ENCODE measurements at regions not wholly inside any gene's neighbourhood (a gene's known extent, or its start where the extent isn't known, plus 50 kb on each side); places are given as distances from the start of the nearest gene placed in this dataset.
A peak's percentile ranks its signal among the peaks of the same experiment; 100 is the strongest.
"Not testable (repeated sequence)": the region's sequence is repeated elsewhere in the genome, so short reads cannot be mapped to it uniquely, and the experiment has no call there.

DNA sequence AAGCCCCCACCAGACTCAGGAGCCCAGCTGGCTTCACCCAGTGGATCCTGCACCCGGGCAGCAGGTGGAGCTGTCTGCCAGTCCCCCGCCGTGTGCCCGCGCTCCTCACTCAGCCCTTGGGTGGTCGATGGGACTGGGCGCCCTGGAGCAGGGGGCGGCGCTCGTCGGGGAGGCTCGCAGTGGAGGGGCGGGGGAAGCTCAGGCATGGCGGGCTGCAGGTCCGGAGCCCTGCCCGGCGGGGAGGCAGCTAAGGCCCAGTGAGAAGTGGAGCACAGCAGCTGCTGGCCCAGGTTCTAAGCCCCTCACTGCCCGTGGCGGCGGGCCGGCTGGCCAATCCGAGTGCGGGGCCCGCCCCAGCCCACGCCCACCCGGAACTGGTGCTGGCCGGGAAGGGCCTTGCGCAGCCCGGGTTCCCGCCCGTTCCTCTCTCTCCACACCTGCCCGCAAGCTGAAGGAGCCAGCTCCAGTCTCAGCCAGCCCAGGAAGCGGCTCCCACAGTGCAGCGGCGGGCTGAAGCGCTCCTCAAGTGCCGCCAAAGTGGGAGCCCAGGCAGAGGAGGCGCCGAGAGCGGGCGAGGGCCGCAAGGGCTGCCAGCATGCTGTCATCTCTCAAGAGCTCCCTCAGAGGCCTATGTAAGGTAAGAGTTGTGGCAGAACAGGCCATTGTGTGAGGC is 1307.8 kb upstream of the TMEFF2 start:
- DNase-seq, result no peak

DNA sequence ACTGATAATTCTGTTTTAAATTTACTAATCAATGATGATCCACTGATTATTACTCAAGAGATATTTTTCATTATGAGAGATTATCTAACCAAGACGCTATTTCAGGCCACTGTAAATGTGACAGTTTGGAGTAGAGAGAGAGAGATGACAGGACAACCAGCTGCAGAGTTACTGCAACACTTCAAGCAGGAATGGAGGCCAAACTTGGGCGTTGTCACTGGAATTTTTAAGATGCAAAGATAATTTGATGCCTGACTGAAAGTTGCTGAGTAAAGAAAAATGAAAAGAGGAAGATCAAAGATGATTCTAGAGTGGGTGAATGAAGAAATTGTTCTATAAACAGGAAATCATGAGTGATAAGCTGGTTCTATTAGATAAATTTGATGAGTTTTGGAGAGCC is 1302.1 kb upstream of the TMEFF2 start:
- no peak for DNase-seq

DNA sequence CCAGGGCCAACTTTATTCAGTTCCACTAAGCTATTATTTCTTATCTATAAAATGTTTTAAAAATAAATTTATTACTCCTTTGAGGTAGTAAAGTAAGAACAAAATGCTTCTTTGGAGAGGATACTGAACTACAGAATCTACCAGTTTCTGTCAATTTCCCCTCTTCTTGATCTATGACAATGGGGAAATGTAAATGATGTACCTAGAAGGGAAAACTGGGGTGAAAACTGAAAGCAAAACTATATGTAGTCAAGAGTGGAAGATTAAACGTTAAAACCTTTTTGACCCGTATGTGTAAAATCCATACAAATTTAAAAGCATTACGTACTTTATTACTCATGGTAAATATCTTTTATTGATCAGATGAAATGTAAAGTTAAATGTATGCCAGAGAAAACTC is 1287.8 kb upstream of the TMEFF2 start:
- DNase-seq, result no peak

DNA sequence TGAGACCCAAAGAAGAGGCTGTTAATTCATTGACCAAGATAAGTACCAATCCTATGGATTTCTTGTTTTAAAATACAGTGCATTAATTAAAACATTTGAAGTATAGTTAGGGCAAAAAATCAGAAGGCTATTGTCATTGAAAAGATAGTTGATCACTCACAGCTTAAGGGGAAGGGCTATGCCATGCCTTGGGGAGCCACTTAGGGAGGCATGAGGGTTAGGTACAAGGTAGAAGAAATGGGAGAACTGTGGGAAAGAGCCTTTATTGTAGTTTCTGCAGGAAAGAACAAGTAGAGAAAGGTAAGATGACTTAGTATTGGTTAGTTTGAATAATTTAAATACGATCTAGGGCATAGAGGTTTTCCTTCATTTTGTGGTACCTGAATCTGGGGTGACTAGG is 1285.5 kb upstream of the TMEFF2 start:
- no peak for DNase-seq

DNA sequence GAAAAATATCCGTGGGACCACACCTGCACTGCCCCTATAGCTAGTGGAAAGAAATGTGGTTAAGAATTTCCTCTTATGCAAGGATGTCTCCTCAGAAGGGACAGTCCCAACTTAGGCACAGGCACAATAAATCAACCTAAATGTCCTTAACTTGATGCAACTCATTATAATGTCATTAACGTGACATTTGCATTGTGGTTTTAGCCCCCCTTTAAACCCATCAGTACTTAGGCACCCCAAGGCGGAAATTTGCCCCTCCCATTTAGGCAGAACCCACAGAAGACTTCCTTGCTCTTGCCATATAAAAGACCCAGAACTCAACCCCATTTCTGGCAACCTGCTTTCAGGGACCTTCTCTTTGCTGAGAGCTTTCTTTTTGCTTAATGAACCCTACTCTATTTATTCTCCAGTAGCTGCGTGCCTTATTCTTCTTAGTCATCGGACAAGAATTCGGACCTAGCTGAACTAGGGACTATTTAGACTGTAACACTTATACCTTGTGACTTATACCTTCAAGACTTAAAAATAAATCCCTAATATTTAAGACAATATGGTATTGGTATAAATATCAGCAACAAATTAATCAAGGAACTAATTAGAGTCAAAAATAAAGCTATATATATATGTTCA is 1281.6 kb upstream of the TMEFF2 start:
- DNase-seq, result no peak

GRCh38 chr2:193475038-193475437 is 1280.3 kb upstream of the TMEFF2 start:
- no peak for DNase-seq

DNA sequence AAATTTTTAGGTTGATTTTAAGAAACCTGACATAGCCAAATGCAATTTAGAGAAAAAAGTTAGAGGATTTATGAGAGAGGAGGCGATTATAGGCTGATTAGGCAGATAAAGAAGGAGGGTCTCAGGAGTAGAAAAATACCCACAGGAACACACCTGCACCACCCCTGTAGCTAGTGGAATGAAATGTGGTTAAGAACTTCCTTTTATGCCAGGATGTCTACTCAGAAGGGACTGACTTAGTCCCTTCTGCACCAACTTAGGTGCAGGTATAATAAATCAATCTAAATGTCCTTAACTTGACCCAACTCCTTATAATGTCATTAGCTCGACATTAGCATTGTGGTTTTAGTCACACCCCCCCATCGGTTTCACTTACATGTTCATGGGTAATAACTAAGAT is 1274.5 kb upstream of the TMEFF2 start:
- DNase-seq, result no peak

DNA sequence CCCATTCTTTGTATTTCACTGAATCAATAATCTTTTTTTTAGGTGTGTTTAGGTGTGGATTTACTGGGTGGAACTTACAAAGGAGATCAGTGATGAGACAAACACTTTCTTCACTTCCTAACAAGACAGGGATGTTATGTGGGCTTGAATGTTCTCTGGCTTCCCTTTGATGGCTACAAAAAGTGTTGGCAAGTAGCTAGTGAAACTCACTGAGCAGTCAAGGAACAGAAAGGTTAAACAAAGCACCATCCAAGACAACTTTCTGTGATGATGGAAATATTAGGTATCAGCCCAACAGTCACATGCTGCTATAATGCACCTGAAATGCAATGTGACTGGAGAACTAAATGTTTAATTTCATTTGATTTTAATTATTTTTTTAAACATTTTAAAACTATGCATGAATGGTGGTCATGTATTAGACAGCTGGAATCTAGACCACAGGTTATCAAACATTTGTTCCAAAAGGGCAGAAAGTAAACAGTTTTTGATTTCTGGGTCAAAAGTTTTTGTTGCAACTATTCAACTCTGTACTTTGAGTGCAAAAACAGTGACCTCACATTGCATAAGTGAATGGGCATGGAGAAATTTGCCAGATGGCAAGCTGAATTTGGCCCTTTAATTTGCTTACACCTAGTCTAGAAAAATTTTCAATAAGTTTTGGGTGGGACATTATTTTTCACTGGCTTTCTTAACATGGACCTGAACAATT is 1272.7 kb upstream of the TMEFF2 start:
- DNase-seq, result no peak

- DNase-seq, result no peak
Observed at GRCh38 chr2:193463011-193463410, 1268.3 kb upstream of the TMEFF2 start.

DNA sequence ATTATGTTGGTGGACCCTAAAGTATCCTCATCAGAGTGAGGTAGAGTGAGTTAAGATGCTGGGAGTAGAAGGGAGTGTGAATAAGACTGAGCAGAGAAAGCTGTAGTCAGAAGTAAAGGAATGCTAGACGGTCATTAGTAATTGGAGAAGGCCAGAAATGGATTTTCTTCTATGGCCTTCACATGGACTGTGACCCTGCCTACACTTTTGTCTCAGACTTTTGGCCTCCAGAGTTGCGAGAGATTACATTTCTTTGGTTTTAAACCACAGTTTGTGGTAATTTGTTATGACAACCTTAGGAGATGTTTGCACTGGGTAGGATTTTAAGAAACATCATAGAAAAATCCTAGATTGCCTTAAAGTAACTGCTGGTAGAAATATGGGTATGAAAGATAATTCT is 1267.7 kb upstream of the TMEFF2 start:
- DNase-seq, result no peak

- no peak for DNase-seq
Observed at GRCh38 chr2:193461431-193461934, 1266.8 kb upstream of the TMEFF2 start.

GRCh38 chr2:193446967-193447366 is 1252.2 kb upstream of the TMEFF2 start:
- no peak for DNase-seq

DNA sequence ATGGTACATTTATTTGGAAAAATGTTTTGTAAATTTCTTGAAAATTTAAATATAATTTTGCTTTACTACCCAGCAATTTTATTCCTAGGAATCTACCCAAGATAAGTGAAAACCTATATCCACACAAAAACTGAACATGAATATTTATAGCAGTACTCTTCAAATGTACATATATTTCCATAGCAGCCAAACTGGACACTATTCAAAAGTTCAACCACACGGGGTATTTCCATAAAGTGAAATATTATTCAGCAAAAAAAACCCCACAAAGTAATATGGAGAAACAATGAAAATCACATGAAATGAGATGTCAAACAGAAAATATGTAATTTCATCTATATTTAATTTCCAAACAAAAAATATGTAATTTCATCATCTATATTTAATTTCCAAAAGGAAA is 1247.6 kb upstream of the TMEFF2 start:
- DNase-seq, result no peak

DNA sequence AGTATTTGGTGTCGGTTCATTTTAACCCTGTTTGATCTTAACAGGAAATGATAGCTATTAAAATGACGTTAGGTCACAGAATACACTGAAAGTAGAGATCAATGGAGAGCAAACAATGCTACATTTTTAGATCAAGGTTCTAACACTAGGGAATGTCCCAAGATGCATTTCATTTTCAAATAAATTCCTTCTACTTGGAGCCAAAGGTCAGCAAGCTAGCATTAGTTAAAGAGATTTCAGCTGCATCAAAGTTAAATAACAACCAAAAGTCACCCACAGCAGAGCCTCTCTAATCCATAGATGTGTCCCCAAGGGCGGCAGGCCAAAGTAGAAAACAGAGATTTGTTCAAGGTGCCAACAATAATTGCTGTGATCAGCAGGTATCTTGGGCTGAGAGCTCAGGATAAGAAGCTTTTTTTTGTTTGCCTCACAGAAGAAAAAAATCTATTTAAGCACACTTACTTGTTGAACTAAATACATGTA is 1233.6 kb upstream of the TMEFF2 start:
- peak; percentile 8 for DNase-seq

DNA sequence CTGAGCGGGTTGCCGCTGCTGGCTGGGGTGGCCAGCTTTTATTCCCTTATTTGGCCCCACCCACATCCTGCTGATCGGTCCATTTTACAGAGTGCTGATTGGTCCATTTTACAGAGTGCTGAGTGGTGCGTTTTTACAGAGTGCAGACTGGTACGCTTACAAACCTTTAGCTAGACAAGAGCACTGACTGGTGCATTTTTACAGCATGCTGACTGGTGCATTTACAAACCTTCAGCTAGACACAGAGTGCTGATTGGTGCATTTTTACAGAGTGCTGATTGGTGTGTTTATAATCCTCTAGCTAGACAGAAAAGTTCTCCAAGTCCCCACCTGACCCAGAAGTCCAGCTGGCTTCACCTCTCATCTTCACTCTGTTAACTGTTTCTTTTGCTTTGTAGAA is 1217.6 kb upstream of the TMEFF2 start:
- DNase-seq, result not testable (repeated sequence)

DNA sequence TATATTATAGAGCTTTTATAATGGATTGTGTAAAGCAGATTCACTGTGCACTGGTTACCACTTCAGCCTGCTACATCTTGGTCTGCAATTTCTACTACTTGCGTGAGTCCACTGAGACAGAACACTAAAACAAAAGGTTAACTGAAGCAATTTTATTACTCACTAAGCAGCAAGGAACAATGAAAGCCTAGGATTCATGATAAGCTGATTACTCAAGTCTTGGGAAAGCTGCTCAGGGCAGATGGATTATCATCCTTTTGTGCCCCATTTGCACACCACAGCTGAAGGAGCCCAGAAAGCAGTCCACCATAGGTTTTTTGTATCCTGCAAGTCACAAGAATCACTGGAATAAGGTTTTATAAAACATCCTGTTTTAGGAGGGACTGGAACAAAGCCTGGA is 1215.2 kb upstream of the TMEFF2 start:
- no peak for DNase-seq

- DNase-seq, result no peak
Observed at GRCh38 chr2:193382583-193382982, 1187.8 kb upstream of the TMEFF2 start.

DNA sequence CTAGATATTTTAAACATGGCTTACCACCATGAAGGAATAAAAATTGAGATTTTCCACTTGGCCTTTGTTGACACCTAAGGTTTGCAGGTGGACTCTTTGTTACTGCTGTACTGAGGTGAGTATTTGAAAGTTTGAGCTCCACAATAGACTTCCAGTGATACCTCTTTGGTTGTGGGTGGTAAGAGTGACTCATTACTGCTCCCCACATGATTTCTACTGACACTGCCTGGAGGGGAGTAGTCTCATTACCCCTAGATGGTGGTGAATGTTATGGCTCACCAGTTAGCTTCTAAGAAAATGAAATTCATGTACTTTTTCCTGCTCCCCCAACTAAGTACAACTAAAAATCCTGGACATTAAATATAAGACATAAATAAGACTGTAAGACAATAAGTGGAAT is 1183.1 kb upstream of the TMEFF2 start:
- DNase-seq, result no peak

DNA sequence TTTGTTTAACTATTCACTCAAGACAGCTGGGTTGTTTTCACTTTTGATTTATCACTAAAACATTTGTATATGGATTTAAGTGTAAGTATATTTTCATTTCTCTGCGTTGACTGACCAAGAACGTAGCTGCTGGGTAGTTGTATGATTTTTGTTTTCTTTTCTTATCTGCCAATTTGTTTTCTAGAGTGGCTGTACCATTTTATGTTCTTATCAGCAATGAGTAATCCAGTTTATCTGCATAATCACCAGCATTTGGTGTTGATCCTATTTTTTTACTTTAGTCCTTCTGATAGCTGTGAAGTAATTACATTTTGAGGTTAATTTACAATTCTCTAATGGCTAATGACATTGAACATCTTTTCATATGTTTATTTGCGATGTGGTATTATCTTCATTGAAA is 1178.4 kb upstream of the TMEFF2 start:
- DNase-seq, result no peak

DNA sequence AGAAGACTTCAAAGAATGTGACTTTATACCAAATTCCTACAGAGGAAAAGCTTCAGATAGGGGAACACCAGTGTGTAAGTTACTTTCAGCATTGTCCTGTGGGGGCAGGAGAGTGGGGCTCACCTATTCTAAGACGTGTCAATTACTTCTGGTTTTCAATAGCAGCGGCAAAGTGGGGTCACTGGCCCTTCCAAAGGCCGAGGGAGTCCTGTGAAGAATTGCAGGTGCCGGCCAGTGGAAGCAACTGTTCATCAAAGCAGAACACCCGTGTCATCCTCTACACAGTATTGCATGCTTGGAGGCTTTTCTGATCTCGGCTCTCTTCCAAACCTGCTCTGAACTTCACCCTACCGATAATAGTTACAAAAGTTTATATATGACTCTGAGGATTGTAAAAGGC is 1176.5 kb upstream of the TMEFF2 start:
- no peak for DNase-seq

DNA sequence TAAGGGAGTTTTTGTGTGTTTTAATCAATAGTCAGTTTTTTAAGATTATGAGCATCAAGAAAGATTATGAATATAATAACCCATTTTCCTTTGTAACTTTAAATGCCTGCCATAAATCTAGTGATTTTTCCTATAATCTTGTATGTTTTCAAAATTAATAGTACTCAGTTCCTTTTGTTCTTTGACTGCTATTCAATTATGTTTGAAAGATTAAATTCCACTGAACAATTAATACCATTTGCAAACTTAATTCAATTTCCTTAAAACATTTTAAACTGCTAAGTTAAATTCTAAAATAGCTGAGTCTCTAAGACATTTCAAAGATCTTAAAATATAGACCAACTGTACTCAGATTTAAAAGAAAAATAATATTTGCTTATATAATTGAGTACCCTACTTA is 1173.9 kb upstream of the TMEFF2 start:
- no peak for DNase-seq

GRCh38 chr2:193357508-193357907 is 1162.8 kb upstream of the TMEFF2 start:
- no peak for DNase-seq

DNA sequence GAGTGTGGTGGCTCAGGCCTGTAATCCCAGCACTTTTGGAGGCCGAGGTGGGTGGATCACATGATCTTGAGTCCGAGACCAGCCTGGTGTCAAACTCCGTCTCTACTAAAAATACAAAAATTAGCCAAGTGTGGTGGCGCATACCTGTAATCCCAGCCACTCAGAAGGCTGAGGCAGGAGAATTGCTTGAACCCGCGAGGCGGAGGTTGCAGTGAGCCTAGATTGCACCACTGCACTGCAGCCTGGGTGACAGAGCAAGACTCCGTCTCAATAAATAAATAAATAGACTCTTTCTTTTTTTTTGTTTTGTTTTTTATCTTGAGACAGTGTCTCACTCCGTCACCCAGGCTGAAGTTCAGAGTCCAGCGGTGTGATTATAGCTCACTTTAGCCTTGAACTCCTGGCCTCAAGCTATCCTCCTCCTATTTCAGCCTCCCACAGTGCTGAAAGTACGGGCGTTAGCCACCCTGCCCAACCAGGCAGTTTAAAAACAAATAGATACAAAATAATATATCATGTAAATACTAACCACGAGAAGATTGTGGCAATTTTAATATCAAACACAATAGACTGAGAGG is 1158.0 kb upstream of the TMEFF2 start:
- not testable (repeated sequence) for DNase-seq

GRCh38 chr2:193350509-193350908 is 1155.8 kb upstream of the TMEFF2 start:
- no peak for DNase-seq
